NCI-H345 treated with DMSO at 0.1 percent for 48 hours (cell line): ENCODE measurements at regions not wholly inside any gene's neighbourhood (a gene's known extent, or its start where the extent isn't known, plus 50 kb on each side); places are given as distances from the start of the nearest gene placed in this dataset.
A peak's percentile ranks its signal among the peaks of the same experiment; 100 is the strongest.
"Not testable (repeated sequence)": the region's sequence is repeated elsewhere in the genome, so short reads cannot be mapped to it uniquely, and the experiment has no call there.

Source experiments
- DNase-seq: peaks from one replicate; lab custom pipeline; 2025; ENCODE audit not compliant: unreplicated experiment; lab: John Stamatoyannopoulos, UW

DNA sequence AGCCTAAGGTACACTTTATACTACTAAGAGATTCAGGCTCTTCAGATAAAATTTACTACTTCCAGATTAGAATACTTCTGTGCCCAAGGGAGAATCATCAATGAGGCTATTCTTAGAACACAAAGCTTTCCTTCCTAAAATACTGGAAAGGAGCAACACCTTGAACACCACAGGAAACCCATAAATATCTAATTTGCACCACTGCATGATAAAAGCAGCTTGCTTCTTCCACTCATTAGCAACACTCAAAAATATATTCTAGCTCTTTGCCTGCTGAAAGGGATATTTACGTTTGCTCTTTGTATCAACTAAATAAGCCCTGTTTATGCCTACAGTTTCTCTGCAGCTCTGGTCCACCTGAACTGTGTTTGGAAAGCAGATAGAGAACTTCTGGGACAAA is 284.3 kb downstream of the RWDD3 start:
- DNase-seq: no peak

DNA sequence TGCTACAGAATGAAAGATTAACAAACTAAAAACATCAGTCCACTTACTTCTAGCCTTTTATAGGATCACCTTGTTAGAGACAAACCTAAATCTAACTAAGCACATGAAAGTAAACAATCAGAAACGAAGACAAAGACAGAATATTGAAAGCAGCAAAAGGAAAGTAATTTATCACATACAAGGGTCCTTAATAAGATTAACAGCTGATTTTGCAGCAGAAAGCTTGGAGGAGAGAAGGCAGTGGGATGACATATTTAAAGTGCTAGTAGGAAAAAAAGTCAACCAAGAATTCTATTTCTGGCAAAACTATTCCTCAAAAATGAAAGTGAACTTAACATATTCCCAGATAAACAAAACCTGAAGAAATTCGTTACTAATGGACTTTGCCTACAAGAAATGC is 286.4 kb downstream of the RWDD3 start:
- no peak for DNase-seq

DNA sequence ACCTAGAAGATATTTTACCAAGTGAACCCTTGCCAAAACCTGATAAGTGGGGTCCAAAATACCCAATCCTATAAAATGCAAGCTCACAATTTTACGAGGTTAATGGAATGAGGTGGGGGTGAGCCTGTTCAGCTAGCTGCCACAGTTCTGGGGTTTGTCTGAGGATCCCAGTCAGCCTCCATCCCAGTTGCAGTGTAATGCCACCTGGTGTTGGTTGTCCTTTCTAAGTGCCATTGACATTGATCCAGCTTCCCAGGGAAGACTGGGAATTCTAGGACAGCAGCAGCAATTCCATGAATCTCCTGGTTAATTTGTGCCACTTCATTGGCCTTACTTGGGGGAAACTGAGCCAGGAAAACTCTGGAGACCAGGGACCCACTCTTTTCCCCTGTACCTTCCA is 298.3 kb downstream of the RWDD3 start:
- DNase-seq: no peak

DNA sequence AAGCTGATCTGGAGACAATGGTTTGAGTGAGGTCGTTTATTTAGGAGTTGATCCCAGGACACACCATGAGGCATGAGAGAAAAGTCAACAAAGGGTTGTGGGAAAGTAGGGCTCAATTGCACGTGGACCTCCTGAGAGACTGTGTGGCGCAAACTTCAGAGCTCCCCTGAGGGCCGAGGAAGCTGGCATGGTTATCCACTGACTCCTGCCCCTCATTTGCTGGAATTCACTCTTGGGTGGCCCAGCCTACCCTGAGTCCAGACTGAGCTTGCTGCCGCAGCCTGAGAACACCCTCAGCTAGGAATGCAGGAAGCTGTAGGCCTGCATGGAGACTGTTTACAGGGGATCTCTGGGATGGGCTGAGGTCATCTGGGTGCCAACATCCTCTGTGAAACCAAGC is 301.0 kb downstream of the RWDD3 start:
- no peak for DNase-seq

DNA sequence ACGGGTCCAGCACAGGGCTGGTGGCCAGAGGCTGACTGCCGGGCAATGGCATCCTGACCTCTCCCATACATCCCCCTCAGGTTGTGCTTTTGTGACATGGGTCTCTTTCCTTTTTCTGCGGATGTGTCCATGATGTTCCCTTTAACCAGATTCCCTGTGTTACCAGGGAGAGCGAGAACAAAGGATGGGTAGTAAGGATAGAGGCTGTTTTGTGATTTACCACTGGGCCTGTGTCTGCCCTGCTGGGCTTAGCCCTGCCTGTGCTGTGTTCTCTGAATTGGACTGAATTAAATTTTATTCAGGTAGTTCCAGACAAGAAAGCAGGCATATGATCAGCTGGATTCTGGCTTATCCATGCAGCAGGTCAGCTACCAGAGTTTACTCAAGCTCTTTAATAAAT is 301.6 kb downstream of the RWDD3 start:
- no peak for DNase-seq

DNA sequence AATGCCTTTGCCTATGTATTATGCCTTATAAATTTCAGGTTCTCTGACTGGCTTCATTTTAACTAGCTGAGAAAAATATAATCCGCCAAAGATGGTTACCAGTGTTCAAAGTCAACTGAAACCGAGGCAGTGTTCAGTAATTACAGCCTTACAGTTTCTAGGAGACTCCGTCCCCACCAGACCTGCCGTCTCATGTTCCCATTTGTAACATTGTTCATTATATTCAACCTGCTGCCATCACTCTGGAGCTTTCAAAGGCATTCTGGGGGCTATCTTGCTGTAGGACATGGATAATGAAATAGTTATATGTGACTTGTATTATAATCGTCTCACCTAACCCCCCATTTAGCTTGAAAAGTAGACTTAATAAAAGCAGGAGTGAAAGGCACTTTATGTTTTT is 302.5 kb downstream of the RWDD3 start:
- DNase-seq: no peak

DNA sequence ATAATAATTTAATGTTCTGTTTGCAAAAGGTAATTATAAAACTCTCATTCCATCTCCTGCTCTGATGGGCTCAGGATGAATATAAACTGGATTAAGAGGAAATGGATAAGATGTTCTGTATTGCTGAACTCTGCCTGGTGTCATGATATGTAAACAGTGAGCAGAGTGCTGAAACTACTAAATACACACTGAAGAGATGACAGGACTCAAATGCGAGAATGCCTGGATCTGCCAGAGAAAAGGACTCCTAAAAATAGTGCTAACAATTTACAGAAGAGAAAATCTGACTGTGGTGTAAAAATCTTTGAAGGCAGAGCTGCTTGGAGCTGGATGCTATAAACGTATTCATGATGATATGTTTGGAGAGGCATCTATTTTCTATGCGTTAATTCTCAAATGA is 303.2 kb downstream of the RWDD3 start:
- DNase-seq: no peak

DNA sequence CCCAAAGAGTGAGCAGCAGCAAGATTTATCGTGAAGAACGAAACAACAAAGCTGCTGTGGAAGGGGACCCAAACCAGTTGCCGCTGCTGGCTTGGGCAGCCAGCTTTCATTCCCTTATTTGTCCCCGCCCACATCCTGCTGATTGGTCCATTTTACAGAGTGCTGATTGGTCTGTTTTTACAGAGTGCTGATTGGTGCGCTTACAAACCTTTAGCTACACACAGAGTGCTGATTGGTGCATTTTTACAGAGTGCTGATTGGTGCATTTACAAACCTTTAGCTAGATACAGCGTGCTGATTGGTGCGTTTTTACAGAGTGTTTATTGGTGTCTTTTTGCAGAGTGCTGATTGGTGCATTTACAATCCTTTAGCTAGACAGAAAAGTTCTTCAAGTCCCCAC is 304.2 kb downstream of the RWDD3 start:
- DNase-seq: not testable (repeated sequence)

DNA sequence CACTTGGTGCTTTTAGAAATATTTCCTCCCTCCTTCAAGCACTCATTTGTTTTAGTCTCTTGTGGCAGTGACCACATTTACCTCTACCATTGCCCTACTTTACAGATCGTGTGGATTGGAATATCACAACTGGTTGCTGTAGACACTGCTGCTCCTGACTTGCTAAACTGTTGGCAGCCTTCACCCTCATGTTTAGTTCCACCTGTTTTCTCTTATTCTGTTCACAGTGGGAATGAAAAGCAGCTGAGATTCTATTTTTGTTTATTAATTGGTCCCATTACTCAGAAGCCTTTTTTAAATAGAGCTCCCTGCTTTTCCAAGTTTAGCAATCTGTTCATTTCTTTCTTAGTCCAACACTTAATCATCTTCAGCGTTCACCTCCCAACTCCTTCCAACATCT is 308.9 kb downstream of the RWDD3 start:
- DNase-seq: no peak

DNA sequence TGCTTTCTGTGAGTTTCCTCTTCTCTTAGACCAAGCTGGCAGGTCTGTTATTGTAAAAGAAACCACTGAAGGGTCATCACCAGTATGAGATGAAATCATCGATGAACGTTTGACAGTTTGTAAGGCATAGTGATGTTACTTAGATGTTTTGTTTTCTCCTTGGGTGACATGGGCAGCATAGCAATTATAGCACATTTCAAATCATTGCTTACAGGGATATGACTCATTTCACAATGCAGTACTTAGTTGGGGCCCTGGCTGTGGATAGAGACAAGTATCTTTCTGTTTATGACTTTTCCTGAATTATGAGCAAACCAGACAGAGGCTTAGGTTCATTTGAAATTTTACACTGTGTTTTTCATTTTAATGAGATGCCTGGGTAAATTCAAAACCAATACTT is 313.0 kb downstream of the RWDD3 start:
- no peak for DNase-seq

DNA sequence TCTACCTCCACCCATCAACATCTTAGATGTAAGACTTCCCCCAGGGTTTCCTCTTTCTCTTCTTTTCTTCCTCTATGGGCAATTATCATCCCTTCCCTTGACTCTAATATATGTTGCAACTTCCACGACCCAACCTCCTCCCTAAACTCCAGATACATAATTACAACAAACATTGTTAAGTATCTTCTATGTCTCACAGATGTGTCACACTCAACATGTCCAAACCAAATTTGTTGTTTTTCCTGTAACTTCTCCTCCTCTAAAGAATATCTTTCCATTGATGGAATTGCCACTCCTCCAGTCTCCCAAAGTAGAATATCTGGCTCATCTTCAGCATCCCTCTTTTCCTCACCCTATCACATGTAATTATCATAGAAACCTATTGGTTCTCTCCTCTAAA is 314.2 kb downstream of the RWDD3 start:
- no peak for DNase-seq

DNA sequence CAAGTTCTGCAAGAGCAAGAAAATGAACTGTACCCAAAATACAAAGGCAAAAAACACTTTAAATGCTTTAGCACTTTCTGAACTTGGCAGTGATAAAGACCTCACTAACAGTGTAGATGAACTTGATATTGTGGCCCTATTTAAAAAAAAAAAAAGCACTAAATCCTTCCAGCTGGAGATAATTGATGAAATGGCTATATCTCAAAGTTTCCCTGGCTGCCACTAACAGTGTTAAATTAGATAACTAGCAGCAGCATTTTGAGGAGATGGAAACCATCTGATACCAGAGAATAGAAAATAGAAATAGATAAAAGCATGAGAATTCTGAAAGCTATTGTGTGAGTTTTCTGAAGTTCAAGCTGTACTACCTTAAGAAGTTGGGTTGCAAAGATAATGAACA is 317.2 kb downstream of the RWDD3 start:
- DNase-seq: no peak

DNA sequence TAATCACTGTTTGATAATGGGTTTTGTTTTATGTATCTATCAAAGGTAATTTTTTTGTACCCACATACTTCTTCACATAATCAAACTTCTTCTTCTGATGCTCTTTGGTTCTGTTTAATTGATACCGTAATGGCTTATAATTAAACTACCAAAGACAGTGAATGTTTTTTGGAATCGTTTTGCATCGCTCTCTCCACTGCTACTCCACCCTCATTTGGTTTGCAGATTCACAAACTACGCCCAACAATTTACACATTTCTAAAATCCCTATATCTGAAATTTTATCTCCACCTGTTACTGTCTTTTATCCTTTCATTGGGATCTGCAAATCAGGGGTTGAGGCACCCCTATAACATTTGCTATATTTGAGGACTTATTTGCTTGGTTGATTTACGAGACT is 319.6 kb downstream of the RWDD3 start:
- no peak for DNase-seq

DNA sequence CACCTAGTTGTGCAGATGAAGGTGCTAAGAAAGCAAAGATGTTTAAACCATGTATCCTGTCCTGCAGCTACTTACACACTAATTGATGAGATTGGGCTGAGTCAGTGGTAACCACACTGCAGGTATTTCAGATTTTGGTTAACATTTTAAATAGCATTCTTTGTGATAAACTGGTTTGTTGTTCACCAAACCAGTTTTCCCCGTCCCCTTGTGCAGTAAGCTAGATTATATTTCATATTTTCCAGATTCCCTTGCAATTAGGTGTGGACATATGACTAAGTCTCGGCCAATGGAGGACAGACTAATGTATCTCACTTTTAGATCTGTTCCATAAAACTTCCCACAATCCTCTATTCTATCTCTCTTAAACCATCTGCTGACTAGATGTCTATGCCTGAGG is 320.4 kb downstream of the RWDD3 start:
- DNase-seq: no peak

DNA sequence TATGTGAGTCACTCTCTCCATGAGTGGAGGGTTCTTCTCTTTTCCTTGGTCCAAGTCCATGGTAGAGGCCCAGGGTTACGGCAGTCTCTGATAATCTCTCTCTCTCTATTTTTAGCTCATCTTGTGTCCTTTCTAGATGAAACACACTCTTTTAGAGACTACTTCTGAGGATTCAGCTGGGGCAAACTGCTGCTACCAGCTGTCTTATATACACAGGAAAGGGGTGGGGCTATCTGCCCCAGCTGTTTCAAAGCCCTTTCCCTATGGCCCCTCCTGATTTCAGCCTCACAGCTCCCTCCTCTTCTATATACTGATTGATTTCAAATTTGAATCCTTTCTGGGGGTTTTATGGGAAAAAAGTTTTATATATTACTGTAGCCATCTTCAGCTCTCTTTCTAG is 324.8 kb downstream of the RWDD3 start:
- no peak for DNase-seq

DNA sequence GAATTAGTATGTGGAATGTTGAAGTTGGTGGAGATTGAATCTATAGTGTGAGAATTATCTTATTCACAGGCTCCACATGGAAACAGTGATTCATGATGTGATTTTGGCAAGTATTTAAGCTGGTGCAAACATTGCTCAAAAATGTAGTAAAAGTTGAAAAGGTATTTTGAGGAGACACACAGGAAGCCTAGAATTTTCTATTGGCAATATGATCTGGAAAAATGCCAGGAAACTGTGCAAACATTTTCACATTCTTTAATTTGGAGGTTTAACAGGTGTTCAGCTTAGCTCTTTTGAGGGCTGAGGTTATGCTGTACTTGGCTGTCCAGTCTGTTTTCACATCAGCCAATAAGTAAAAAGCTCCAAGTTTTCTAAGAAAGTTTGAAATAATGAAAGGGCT is 327.3 kb downstream of the RWDD3 start:
- DNase-seq: no peak

DNA sequence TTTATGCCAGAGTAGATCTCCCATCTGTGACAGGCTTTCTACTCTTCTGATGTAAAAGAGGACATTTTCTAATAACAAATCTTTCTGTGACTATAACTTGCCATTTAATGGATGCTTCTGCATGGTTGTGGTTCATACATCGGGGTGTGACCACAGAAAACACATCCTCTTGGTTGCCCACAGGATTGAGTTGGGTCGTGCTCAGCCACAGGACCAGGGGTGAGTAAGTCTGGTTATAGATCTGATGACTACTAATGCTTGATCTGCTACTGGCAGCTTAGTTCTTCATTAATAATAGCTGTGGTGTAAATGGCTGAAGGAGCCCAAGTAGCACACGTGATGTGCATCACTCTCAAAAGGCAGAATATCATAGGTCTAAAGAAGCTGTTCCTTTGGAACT is 328.2 kb downstream of the RWDD3 start:
- DNase-seq: no peak

DNA sequence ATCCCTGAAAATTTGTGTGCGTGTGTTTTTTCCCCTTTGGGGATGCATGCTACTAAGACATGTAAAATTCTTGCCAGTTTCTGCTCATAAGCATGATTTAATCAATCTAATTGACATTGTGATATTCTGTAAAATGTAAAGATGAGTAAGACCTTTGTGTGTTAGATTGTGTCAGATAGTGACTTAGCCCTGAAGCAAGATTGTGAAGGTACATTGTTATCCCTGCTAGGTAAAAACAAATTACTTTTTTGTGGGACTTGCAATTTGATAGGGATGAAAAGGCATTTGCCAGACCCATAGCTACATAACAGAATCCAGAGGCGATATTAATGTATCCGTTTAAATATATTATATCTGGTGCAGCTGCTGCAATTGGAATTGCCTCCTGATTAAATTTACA is 338.0 kb downstream of the RWDD3 start:
- no peak for DNase-seq

DNA sequence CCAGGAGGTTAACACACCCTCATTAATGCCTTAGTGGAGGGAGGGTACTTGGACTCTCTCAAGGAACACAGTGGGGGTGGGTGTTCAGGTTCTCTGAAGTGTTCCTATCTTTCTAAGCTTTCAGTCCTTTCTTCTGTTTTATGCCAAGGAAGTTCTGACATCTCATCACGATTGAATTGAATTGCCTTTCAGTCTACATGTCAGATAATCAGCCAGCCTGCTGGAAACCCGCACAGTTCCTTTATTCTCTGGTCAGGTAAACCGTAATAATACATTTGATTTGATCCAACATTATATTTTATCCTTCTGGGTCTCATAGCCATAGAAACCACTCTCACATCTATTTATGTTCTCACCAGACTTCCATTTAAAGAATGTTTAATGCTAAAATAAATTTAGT is 339.0 kb downstream of the RWDD3 start:
- no peak for DNase-seq

DNA sequence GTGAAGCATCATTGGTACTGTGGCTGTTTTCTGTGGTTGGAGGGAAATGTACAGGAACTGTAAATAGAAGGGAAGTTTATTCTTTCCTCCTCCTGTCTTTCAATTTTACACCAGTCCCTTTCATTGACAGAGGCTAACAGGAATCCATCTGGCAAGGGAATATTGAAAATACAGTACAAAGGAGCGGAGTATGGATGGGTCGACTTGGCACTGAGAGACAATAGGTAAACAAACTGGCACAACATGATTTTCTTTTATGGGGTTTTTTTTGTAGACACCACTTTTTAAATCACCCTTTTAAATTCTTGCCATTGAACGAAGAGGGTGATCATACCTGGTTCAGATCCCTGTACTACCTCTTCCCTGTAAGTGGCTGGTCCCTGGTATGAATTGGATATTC is 341.3 kb downstream of the RWDD3 start:
- DNase-seq: no peak

DNA sequence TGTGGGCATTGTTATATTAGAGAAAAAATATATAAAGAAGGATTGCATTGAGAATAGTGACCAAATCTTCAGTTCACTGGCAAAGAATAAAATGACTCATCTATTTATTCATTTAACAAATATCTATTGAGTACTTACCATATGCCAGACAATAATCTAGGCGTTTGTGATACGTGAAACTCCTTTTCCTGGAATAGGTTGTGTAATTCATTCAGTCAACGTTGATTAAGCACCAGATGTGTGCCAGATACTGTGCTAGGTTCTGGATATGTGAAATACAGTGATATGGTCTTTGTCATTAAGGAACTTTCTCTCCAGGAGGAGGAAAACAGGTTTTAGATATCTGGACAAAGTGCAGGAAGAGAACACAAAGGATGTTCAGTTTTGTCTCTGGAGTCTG is 344.5 kb downstream of the RWDD3 start:
- no peak for DNase-seq

DNA sequence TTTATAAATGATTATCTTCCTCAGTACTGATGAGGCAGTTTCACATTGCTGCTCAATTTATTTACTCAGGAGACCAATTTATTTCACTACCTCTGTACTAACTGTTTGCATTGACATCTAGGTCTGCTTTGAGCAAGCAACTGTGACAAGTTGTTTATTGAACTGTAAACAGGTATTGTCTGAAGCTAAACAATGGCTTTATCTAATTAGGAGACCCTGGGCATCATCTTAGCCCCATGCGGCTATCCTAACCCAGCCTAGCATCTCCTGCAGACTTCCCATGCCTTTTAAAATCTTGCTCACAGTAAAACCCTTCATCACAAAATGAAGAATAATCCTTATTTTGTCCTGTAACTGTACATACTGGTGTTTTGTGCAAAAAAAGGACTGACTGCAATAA is 348.2 kb downstream of the RWDD3 start:
- peak; percentile 14 for DNase-seq

DNA sequence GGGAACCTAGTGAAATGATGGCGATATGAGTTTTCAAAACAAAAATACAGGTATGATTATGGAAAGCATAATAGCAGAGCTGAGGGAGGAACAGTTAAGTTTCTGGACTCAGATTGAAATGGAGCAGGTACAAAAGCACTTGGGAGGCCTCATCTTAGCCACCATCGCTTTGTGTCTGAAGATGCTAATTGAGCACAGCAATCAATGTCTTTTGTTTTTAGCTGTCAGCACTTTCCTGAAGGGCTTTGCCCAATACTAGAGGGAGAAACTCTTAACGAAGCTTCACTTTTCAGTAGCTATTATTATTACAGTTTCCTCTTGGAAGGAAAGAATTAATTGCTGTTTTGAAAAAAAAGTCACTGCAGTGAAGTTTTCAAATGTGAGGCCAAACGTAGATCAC is 348.7 kb downstream of the RWDD3 start:
- DNase-seq: no peak

DNA sequence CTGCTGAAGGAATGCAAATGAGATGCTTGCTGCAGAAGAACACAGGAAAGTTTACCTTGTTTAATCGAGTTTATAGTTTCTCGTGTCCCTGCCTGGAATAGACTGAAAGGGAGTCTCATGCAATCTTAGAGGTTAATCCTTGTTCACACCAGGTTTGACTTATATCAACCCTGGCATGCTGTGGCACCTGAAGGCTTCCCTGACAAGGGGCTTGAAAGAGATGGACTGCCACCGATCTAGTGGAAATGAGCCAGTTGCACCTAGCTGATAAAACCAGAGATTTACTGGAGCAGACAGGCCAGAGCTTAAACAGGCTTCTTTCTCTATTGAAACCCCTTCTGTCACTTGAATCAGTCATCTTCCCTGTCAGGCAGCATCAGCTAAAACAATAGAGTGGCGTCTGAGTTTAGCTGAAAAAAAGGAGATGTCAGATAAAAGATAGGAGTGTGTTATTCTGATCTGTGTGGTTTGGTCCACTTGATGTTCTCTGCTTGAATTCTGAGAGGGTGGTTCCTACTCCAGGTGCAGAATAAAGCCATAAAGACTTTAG is 349.7 kb downstream of the RWDD3 start:
- peak; percentile 32 for DNase-seq
